K562 (cell line): ENCODE measurements at regions not wholly inside any gene's neighbourhood (a gene's known extent, or its start where the extent isn't known, plus 50 kb on each side); places are given as distances from the start of the nearest gene placed in this dataset.
A peak's percentile ranks its signal among the peaks of the same experiment; 100 is the strongest.

Source experiments
- ATAC-seq: fragments of 200-7000 bp; cut with Tn5 transposase; 3 replicates; pipeline ENCODE4 v1.9.1; 2020; ENCODE audit warnings: moderate library complexity
- BruUV-seq: library from RNA; stranded (reverse); fragments of 400-500 nt; replicated peaks from 2 replicates; lab custom pipeline; 2021; lab: Mats Ljungman, UMichigan
- CTCF ChIA-PET: fragments of 300-600 bp; formaldehyde crosslinking; extraction: SDS; loops from one replicate; lab custom pipeline; 2021; ENCODE audit warnings: low intra/inter-chr PET ratio; lab: Yijun Ruan, JAX
- POLR2A ChIA-PET: fragments of 300-600, 350-650 bp; sonication (Branson Sonifier 250); formaldehyde crosslinking; extraction: SDS; loops from one replicate; lab custom pipeline; 2021; ENCODE audit warnings: antibody characterized with exemption, inconsistent platforms; lab: Yijun Ruan, JAX
- DNase-seq, 4 experiments: peaks; one replicate each; pipeline versions ENCODE4 v3.0.0 to v3.0.0-alpha.2; 2011 to 2018; ENCODE audit warnings: low spot score in 3 of 4, mixed read lengths in 3 of 4; ENCODE audit errors: extremely low read depth in 1 of 4
- FAIRE-seq: peaks from 2 replicates; lab custom pipeline; 2011; peaks lifted over from hg19 to GRCh38; lab: Jason Lieb, UNC
- H2AFZ ChIP-seq: 2 replicates; pipeline ENCODE4 v1.6.0; 2011; ENCODE audit warnings: low read depth, low read length, control low read depth, inconsistent platforms
- H3K27ac ChIP-seq: fragments of 200-600 bp; 3 replicates; pipeline ENCODE4 v1.8.0; 2011; ENCODE audit warnings: low read depth, mild to moderate bottlenecking, control low read depth, inconsistent platforms, low read length, moderate library complexity, mixed read lengths; ENCODE audit errors: extremely low read depth
- H3K27me3 ChIP-seq, 2 experiments: fragments of 300-600 bp in 1 of 2; 2 replicates in 1 of 2; 3 replicates in 1 of 2; pipeline versions ENCODE4 v1.6.0 to v1.8.0; 2011; ENCODE audit warnings: inconsistent platforms in 2 of 2, low read length in 2 of 2, mild to moderate bottlenecking in 1 of 2, mixed read lengths in 1 of 2, moderate library complexity in 1 of 2; ENCODE audit not compliant: control insufficient read depth in 2 of 2, insufficient read depth in 2 of 2
- H3K36me3 ChIP-seq: fragments of 300-600 bp; 3 replicates; pipeline ENCODE4 v1.8.0; 2011; ENCODE audit warnings: mild to moderate bottlenecking, low read length, inconsistent platforms; ENCODE audit not compliant: control insufficient read depth, insufficient read depth
- H3K4me1 ChIP-seq, 2 experiments: fragments of 200-600 bp in 1 of 2; replicated peaks in 1 of 2; 2 replicates in 1 of 2; 3 replicates in 1 of 2; pipeline versions ENCODE4 v1.5.1 to v1.8.0; 2011; ENCODE audit warnings: inconsistent platforms in 2 of 2, low read length in 2 of 2, mild to moderate bottlenecking in 1 of 2, mixed read lengths in 1 of 2, moderate library complexity in 1 of 2; ENCODE audit not compliant: control insufficient read depth in 2 of 2, insufficient read depth in 2 of 2
- H3K4me2 ChIP-seq: 2 replicates; pipeline ENCODE4 v1.6.1; 2011; ENCODE audit warnings: low read length, control low read depth, inconsistent platforms, mixed read lengths; ENCODE audit not compliant: insufficient read depth
- H3K4me3 ChIP-seq: fragments of 200-600 bp; sonication (generic), shearing (Covaris generic); 2 replicates; pipeline ENCODE4 v1.5.1; 2016; ENCODE audit warnings: control low read depth, inconsistent platforms
- H3K79me2 ChIP-seq: fragments of 200-600 bp; 3 replicates; pipeline ENCODE4 v1.8.0; 2011; ENCODE audit warnings: low read length, inconsistent platforms; ENCODE audit not compliant: control insufficient read depth, insufficient read depth
- H3K9ac ChIP-seq, 2 experiments: 2 replicates each; pipeline versions ENCODE4 v1.6.0 to v1.6.1; 2011; ENCODE audit warnings: low read depth in 2 of 2, low read length in 2 of 2, control low read depth in 1 of 2, inconsistent platforms in 1 of 2, mild to moderate bottlenecking in 1 of 2, mixed read lengths in 1 of 2; ENCODE audit not compliant: insufficient read depth in 1 of 2
- H3K9me1 ChIP-seq: one replicate; pipeline ENCODE4 v1.6.0; 2011; ENCODE audit warnings: inconsistent platforms, mild to moderate bottlenecking, low read length, moderate library complexity; ENCODE audit not compliant: control insufficient read depth, insufficient read depth
- H3K9me3 ChIP-seq: replicated peaks from 2 replicates; pipeline ENCODE4 v1.5.1; 2011; ENCODE audit warnings: low read depth, low read length, inconsistent platforms; ENCODE audit not compliant: control insufficient read depth, insufficient read depth
- H4K20me1 ChIP-seq: replicated peaks from 2 replicates; pipeline ENCODE4 v1.6.1; 2011; ENCODE audit warnings: low read length, inconsistent platforms, mixed read lengths; ENCODE audit not compliant: control insufficient read depth, insufficient read depth
- BCOR ChIP-seq: fragments of 450-650 bp; IDR thresholded peaks from 2 replicates; pipeline ENCODE4 v1.6.1; 2016
- BDP1 ChIP-seq: IDR thresholded peaks from 3 replicates; pipeline ENCODE4 v1.6.1; 2011; ENCODE audit not compliant: insufficient read length, insufficient read depth
- CBFA2T3 ChIP-seq: fragments of 450-650 bp; IDR thresholded peaks from 2 replicates; pipeline ENCODE4 v1.6.1; 2017
- NBN ChIP-seq: fragments of 450-650 bp; IDR thresholded peaks from 2 replicates; pipeline ENCODE4 v1.6.1; 2016; ENCODE audit warnings: low read depth, mild to moderate bottlenecking
- STAT6 ChIP-seq: sonication (generic); formaldehyde crosslinking; IDR thresholded peaks from 2 replicates; pipeline ENCODE4 v1.8.1; 2023; ENCODE audit warnings: mild to moderate bottlenecking, missing genetic modification reagents
- TRIM28 ChIP-seq: fragments of 450-650 bp; IDR thresholded peaks from 2 replicates; pipeline ENCODE4 v1.6.1; 2017
- WGBS: fragments of 100-300 bp; shearing (Covaris generic); methylation state at CpG from one replicate; pipeline ENCODE4 v1.1.6; 2016; ENCODE audit warnings: low coverage, mixed read lengths; ENCODE audit not compliant: insufficient coverage; ENCODE audit errors: missing lambda C conversion rate; 5-methylcytosine and 5-hydroxymethylcytosine counted together
- in situ Hi-C: fragments of 300-500 bp; cut with MboI; formaldehyde crosslinking; loops from 4 replicates; pipeline ENCODE4 v1.15.0; 2018; ENCODE audit warnings: inconsistent platforms, mixed read lengths
- intact Hi-C: fragments of 100-400 bp; cut with micrococcal nuclease; formaldehyde crosslinking; loops from 2 replicates; pipeline ENCODE4 v1.14.2; 2022
- TF ChIP-seq, protein P1 (sequence below): IDR thresholded peaks from 2 replicates; pipeline ENCODE4 v1.6.1; 2011; ENCODE audit warnings: borderline replicate concordance, low read depth, mild to moderate bottlenecking, moderate library complexity, low read length; ENCODE audit not compliant: insufficient read depth, poor library complexity, severe bottlenecking

- intact Hi-C loops (no loop called here), in situ Hi-C loops (no loop called here)
- no TSS peak for BruUV-seq
- WGBS: 6% methylated on average over 1 of the region's 1 CpG
- Histone ChIP-seq H3K79me2 (no peaks in the 10 kb centered on the region), H4K20me1 (no peaks in the 10 kb centered on the region), H2AFZ (no peak overlapping the region), H3K9me1 (no peaks in the 10 kb centered on the region), H3K27me3 (peaks cover 0 to 5% of the 10 kb centered on the region in 2 experiments; a peak in 1 of 5 replicates), H3K4me3 (no peak overlapping the region), H3K9ac (no peak overlapping the region), H3K4me2 (no peak overlapping the region), H3K9me3 (no peaks in the 10 kb centered on the region), H3K27ac (no peak overlapping the region), H3K4me1 (no peaks in the 10 kb centered on the region), H3K36me3 (no peaks in the 10 kb centered on the region)
- TF ChIP-seq BCOR: no peak
- TF ChIP-seq, protein P1, sequence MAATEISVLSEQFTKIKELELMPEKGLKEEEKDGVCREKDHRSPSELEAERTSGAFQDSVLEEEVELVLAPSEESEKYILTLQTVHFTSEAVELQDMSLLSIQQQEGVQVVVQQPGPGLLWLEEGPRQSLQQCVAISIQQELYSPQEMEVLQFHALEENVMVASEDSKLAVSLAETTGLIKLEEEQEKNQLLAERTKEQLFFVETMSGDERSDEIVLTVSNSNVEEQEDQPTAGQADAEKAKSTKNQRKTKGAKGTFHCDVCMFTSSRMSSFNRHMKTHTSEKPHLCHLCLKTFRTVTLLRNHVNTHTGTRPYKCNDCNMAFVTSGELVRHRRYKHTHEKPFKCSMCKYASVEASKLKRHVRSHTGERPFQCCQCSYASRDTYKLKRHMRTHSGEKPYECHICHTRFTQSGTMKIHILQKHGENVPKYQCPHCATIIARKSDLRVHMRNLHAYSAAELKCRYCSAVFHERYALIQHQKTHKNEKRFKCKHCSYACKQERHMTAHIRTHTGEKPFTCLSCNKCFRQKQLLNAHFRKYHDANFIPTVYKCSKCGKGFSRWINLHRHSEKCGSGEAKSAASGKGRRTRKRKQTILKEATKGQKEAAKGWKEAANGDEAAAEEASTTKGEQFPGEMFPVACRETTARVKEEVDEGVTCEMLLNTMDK: no peak
- no peak for TF ChIP-seq STAT6 (CRISPR knock-in tag)
- no peak for TF ChIP-seq NBN
- peak; percentile 23 for TF ChIP-seq CBFA2T3
- TF ChIP-seq TRIM28: no peak
- no peak for TF ChIP-seq BDP1
- ATAC-seq: peak; percentile 54; the same call in 2 of the 3 replicates
- ChIA-PET CTCF (no interaction called here), POLR2A (interaction anchor here (1.8 kb wide), 1 partner anchor 9 kb away, joined by 5 read pairs; no protein-coding TSS in a partner anchor)
- FAIRE-seq: no peak
- peak in 1 of 4 experiments; percentile 24 for DNase-seq
Observed at GRCh38 chr1:87400813-87401212, 72.1 kb downstream of the LMO4 start.
